Heart right ventricle (tissue), 16 donors: ENCODE measurements at regions not wholly inside any gene's neighbourhood (a gene's known extent, or its start where the extent isn't known, plus 50 kb on each side); places are given as distances from the start of the nearest gene placed in this dataset.

Experiments
- ATAC-seq, 8 donors: fragments of 200-7000 bp; cut with Tn5 transposase; one replicate each; pipeline ENCODE4 v1.9.1; 2020; ENCODE audit warnings: mild to moderate bottlenecking in 8 of 8, moderate library complexity in 8 of 8, moderate number of reproducible peaks in 1 of 8
- DNase-seq, 2 donors: peaks; one replicate each; pipeline ENCODE4 v3.0.0-alpha.2; 2020
- H3K27ac ChIP-seq, 10 donors: fragments of 200-600 bp; sonication (generic) in 2 of 10; one replicate each; pipeline versions ENCODE4 v1.5.0 to v1.8.0; 2020 to 2022; ENCODE audit warnings: mild to moderate bottlenecking in 3 of 10
- H3K27me3 ChIP-seq, 7 donors: fragments of 200-600 bp; one replicate each; pipeline ENCODE4 v1.8.0; 2021 to 2022; ENCODE audit warnings: mild to moderate bottlenecking in 2 of 7
- H3K36me3 ChIP-seq, 9 donors: fragments of 200-600 bp; sonication (generic) in 1 of 9; one replicate each; pipeline versions ENCODE4 v1.5.0 to v1.8.0; 2020 to 2022; ENCODE audit warnings: mild to moderate bottlenecking in 2 of 9
- H3K4me1 ChIP-seq, 9 donors: fragments of 200-600 bp; sonication (generic) in 1 of 9; one replicate each; pipeline versions ENCODE4 v1.5.0 to v1.8.0; 2020 to 2022; ENCODE audit warnings: mild to moderate bottlenecking in 4 of 9
- H3K4me3 ChIP-seq, 10 donors: fragments of 200-600 bp; sonication (generic) in 2 of 10; one replicate each; pipeline versions ENCODE4 v1.5.0 to v1.8.0; 2020 to 2022; ENCODE audit warnings: mild to moderate bottlenecking in 7 of 10, moderate library complexity in 2 of 10
- H3K9me3 ChIP-seq, 11 donors: fragments of 200-600 bp in 10 of 11; sonication (generic) in 2 of 11; one replicate each; pipeline versions ENCODE4 v1.5.0 to v1.8.0; 2013 to 2022; ENCODE audit warnings: mild to moderate bottlenecking in 2 of 11, control low read depth in 1 of 11, moderate library complexity in 1 of 11
- WGBS, 2 donors: extraction: QIAGEN DNeasy Blood & Tissue Kit; methylation state at CpG; one replicate each; pipeline ENCODE4 v1.1.7; 2013; ENCODE audit warnings: inconsistent platforms in 1 of 2; 5-methylcytosine and 5-hydroxymethylcytosine counted together
- intact Hi-C, 10 donors: fragments of 100-400 bp; cut with DNase I; formaldehyde crosslinking; loops; one replicate each; pipeline versions ENCODE4 v1.11.1 to v1.14.2; 2022
- TF ChIP-seq, protein P1 (sequence below), 9 donors: fragments of 200-600 bp; sonication (generic) in 2 of 9; IDR thresholded peaks; one replicate each; pipeline versions ENCODE4 v1.5.0 to v1.8.0; 2021 to 2022; ENCODE audit warnings: antibody characterized with exemption in 9 of 9, mild to moderate bottlenecking in 5 of 9, moderate library complexity in 1 of 9
- donor health status: Arrhythmogenic right ventricular cardiomyopathy.
- donor health status: ischemic (EF 13 %, LVEDD 7.1; RV severe dilation, severe dysfunction).
- donor health status: healthy with polysubstance abuse.
- donor health status: DM: no; HTN: yes; CAD: no.
- donor health status: DM: no; HTN: no; CAD: no.
- donor health status: ischemic (EF 25% LVEDD 6.9; RV normal size, moderate dysfunction).
- donor health status: ischemic (EF 25% LVEDD 5.7; RV mildly dilated, moderate dysfunction).
- donor health status: healthy.
- donor health status: DM: yes; HTN: yes; CAD: no.
- donor health status: Ischemic cardiomyopathy.
- donor health status: ischemic (EF 35%, LVEDD 5.7; RV mildly dilated, moderate dysfunction).
- donor health status: nonischemic (EF 11% LVEDD 7.7; RV severe dilation, severe dysfunction).
- donor health status: DM: yes; HTN: yes; CAD: no.
- donor health status: PGD.
- donor health status: ischemic (EF 29% LVEDD 5.4; RV normal size, mild dysfunction).
- donor health status: nonischemic (EF 23%, LVEDD 6.1; RV moderate dilation, normal function).

DNA sequence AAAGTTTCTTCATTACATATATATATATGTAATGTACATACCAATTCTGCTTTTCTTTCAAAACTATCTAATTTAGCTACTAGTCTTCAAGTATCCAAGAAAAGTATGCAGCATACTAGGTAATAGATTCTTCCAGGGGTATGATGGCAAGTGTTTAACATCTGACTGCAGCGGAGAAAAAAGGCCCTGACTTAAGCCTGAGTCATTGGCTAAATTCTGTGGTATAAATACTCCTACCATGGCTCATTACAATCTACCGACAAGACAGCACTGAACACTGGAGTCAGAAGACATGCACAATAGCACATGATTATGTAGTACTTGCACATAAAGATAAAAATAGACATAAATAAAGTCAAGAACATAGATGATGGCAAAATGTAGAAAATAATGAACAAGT, 439.9 kb downstream of the BRINP1 start:
- Histone ChIP-seq H3K27ac (no peak overlapping the region), H3K4me3 (no peak overlapping the region), H3K4me1 (peaks cover 0 to 8% (median 0%) of the 10 kb centered on the region in 9 donors), H3K27me3 (no peaks in the 10 kb centered on the region), H3K36me3 (no peaks in the 10 kb centered on the region), H3K9me3 (peaks cover 0 to 5% (median 0%) of the 10 kb centered on the region in 11 donors)
- DNase-seq (no peak), ATAC-seq (peak in 5 of 8 donors; percentile 31 to 89 (median 59))
- intact Hi-C loops: no loop called here
- TF ChIP-seq, protein P1, sequence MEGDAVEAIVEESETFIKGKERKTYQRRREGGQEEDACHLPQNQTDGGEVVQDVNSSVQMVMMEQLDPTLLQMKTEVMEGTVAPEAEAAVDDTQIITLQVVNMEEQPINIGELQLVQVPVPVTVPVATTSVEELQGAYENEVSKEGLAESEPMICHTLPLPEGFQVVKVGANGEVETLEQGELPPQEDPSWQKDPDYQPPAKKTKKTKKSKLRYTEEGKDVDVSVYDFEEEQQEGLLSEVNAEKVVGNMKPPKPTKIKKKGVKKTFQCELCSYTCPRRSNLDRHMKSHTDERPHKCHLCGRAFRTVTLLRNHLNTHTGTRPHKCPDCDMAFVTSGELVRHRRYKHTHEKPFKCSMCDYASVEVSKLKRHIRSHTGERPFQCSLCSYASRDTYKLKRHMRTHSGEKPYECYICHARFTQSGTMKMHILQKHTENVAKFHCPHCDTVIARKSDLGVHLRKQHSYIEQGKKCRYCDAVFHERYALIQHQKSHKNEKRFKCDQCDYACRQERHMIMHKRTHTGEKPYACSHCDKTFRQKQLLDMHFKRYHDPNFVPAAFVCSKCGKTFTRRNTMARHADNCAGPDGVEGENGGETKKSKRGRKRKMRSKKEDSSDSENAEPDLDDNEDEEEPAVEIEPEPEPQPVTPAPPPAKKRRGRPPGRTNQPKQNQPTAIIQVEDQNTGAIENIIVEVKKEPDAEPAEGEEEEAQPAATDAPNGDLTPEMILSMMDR (IDR thresholded peaks at IDR 0.05): no peak
- 59 to 64% methylated on average over 2 of the region's 2 CpGs for WGBS, 2 donors

DNA sequence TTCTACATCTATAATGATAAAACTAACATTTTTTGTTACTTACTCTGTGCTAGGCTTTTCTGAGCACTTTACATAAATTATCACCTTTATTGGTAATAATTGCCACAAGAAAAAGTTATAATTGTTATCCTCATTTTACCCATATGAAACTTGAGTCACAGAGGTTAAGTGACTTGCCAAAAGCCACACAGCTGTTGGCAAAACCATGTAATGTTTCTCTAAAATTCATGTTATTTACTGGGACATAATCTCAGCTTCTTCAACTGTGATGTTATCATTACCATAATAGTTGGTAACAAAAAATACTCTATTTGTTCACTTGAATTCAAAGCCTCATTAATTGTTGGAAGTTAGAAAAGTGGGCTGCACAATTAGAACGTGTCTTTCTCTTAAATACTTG, 437.3 kb downstream of the BRINP1 start:
- ATAC-seq (no peak), DNase-seq (no peak)
- TF ChIP-seq, protein P1 (IDR thresholded peaks at IDR 0.05): no peak

DNA sequence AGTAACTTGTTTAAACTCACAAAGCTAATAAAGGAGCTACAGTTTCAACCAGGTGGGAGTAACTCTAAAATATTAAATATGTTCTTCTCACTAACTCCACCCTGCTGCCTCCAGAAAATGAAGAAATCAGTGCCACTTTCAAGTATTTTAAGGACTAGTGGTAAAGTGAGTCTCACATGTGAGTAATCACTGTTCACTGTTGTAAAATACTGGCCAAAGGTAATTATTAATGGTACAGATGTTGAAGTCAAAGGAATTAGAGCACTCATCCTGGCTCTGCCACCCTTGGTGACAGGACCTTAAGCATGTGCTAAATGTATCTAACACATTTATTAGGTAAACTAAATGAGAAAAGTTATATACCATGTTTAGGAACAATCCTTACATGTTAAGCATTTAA, 430.7 kb downstream of the BRINP1 start:
- no peak for DNase-seq

More for the DNA sequence above, 437.3 kb downstream of the BRINP1 start:
- H3K27ac ChIP-seq: no peak overlapping the region
- H3K9me3 ChIP-seq: no peaks in the 10 kb centered on the region
- no peaks in the 10 kb centered on the region for H3K27me3 ChIP-seq
- intact Hi-C loops: no loop called here
- H3K36me3 ChIP-seq: no peaks in the 10 kb centered on the region
- H3K4me3 ChIP-seq: no peak overlapping the region
- peaks cover 0 to 8% (median 0%) of the 10 kb centered on the region in 9 donors for H3K4me1 ChIP-seq
- 48 to 65% methylated on average over 1 of the region's 1 CpG for WGBS, 2 donors

DNA sequence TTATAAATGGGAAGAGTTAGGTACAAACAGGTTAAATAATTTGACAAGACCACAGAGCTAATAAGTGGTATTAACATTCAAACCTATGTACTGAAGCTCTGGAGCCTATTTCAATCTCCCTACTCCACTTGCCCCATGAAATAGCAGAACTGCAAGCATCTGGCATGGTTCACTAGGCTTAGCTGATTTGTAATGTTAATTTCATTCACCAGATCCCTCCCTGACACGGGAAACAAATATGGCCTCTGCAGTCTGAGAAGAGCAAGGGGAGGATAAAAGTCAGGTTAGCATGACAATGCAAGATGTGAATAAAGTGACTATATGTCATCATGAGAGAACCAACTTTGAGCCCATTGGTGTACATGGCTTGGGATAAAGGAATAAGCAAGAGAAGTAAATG, 428.8 kb downstream of the BRINP1 start:
- DNase-seq (no peak), ATAC-seq (no peak)
- TF ChIP-seq, protein P1 (IDR thresholded peaks at IDR 0.05): no peak
- H3K9me3 ChIP-seq: peaks cover 0 to 2% (median 0%) of the 10 kb centered on the region in 11 donors
- H3K4me1 ChIP-seq: no peaks in the 10 kb centered on the region
- no peaks in the 10 kb centered on the region for H3K27me3 ChIP-seq
- intact Hi-C loops: loop anchor here in 1 of 10 donors (2.0 kb wide), 1 partner anchor 52 kb away; no protein-coding TSS in a partner anchor
- H3K36me3 ChIP-seq: no peaks in the 10 kb centered on the region
- H3K4me3 ChIP-seq: no peak overlapping the region
- WGBS, 2 donors: 43 to 44% methylated on average over 1 of the region's 1 CpG
- no peak overlapping the region for H3K27ac ChIP-seq

More for the DNA sequence above, 430.7 kb downstream of the BRINP1 start:
- H3K36me3 ChIP-seq: no peaks in the 10 kb centered on the region
- H3K4me3 ChIP-seq: no peak overlapping the region
- intact Hi-C loops: no loop called here
- TF ChIP-seq, protein P1 (IDR thresholded peaks at IDR 0.05): no peak
- no peaks in the 10 kb centered on the region for H3K27me3 ChIP-seq
- H3K9me3 ChIP-seq: peaks cover 0 to 2% (median 0%) of the 10 kb centered on the region in 11 donors
- no peak overlapping the region for H3K27ac ChIP-seq
- ATAC-seq: no peak
- no peaks in the 10 kb centered on the region for H3K4me1 ChIP-seq
